Omental fat pad (tissue), 3 donors: ENCODE measurements at regions not wholly inside any gene's neighbourhood (a gene's known extent, or its start where the extent isn't known, plus 50 kb on each side); places are given as distances from the start of the nearest gene placed in this dataset. TPM values are rescaled to one million over a fixed set of nuclear protein-coding genes. Genes with fewer than 3 reads are reported as not detected.

Source experiments
- ATAC-seq: fragments of 150-250 bp; one replicate; pipeline ENCODE4 v1.9.1; 2016; ENCODE audit warnings: mild to moderate bottlenecking, moderate library complexity; ENCODE audit not compliant: low FRiP score
- DNase-seq: peaks from one replicate; pipeline ENCODE4 v3.0.0-alpha.2; 2019; ENCODE audit warnings: low spot score
- small RNA-seq: library from RNA; depleted of rRNA; stranded (forward); fragments of <200 nt; gene quantifications from one replicate; pipeline ENCODE3, GENCODE V24; 2016
- TF ChIP-seq, protein P1 (sequence below), 3 donors: fragments of 450-650 bp; IDR thresholded peaks; one replicate each; pipeline ENCODE4 v1.5.1; 2016 to 2017; ENCODE audit warnings: antibody characterized with exemption in 3 of 3, mild to moderate bottlenecking in 3 of 3, moderate library complexity in 2 of 3

DNA sequence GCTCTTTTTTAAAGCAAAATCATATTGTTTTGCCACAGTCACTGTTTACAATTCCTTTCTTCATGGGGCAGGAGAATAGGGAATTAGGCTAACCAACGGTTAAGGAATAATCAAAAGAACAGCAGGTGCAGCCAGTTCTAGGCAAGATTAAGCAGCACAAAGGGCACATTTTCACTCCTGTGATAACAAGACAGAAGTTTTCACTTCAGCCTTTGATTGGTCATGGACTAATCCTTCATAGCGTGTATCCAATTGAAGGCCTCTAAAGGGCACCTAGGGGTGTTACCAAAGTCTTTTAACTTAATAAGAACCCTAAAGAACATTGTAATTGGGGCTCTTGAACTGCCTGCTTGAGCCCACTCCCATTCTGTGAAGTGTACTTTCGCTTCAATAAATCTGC lies 206.9 kb upstream of the AMIGO2 start:
- ATAC-seq (no peak), DNase-seq (no peak)
- TF ChIP-seq, protein P1, sequence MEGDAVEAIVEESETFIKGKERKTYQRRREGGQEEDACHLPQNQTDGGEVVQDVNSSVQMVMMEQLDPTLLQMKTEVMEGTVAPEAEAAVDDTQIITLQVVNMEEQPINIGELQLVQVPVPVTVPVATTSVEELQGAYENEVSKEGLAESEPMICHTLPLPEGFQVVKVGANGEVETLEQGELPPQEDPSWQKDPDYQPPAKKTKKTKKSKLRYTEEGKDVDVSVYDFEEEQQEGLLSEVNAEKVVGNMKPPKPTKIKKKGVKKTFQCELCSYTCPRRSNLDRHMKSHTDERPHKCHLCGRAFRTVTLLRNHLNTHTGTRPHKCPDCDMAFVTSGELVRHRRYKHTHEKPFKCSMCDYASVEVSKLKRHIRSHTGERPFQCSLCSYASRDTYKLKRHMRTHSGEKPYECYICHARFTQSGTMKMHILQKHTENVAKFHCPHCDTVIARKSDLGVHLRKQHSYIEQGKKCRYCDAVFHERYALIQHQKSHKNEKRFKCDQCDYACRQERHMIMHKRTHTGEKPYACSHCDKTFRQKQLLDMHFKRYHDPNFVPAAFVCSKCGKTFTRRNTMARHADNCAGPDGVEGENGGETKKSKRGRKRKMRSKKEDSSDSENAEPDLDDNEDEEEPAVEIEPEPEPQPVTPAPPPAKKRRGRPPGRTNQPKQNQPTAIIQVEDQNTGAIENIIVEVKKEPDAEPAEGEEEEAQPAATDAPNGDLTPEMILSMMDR (IDR thresholded peaks at IDR 0.05) = no peak

Small RNAs in the stretch of these regions (small RNA-seq; reads per million reads assigned to genes)
- gene AC004486.1 (not detected), gene MIR4494 (not detected), gene RF00264 (not detected)
